A673 (cell line): ENCODE measurements at regions not wholly inside any gene's neighbourhood (a gene's known extent, or its start where the extent isn't known, plus 50 kb on each side); places are given as distances from the start of the nearest gene placed in this dataset.

Experiments
- BruUV-seq: library from RNA; stranded (reverse); fragments of 400-500 nt; replicated peaks from 2 replicates; lab custom pipeline; 2021; lab: Mats Ljungman, UMichigan
- CTCF ChIA-PET: fragments of 300-600 bp; sonication (Branson Sonifier 250); formaldehyde crosslinking; loops from one replicate; lab custom pipeline; 2022; ENCODE audit warnings: antibody characterized with exemption; lab: Charles Lee
- POLR2A ChIA-PET: fragments of 300-600 bp; sonication (Branson Sonifier 250); formaldehyde crosslinking; loops from one replicate; lab custom pipeline; 2022; ENCODE audit warnings: antibody characterized with exemption; ENCODE audit not compliant: low non-redundant PET; lab: Charles Lee
- DNase-seq: peaks from one replicate; pipeline ENCODE4 v3.0.0-alpha.2; 2015; ENCODE audit warnings: low spot score
- H3K27ac ChIP-seq: fragments of 200-600 bp; sonication (generic); 2 replicates; pipeline ENCODE4 v1.5.1; 2016; ENCODE audit warnings: mixed run types, low read depth, mild to moderate bottlenecking, mixed read lengths, antibody characterized with exemption, low read length; ENCODE audit not compliant: poor library complexity, severe bottlenecking
- H3K27me3 ChIP-seq: fragments of 200-600 bp; sonication (generic); replicated peaks from 2 replicates; pipeline ENCODE4 v1.6.1; 2017; ENCODE audit warnings: mixed run types, low read depth, mild to moderate bottlenecking, mixed read lengths, antibody characterized with exemption, low read length; ENCODE audit not compliant: insufficient read depth, poor library complexity
- H3K36me3 ChIP-seq: fragments of 200-600 bp; sonication (generic); 2 replicates; pipeline ENCODE4 v1.6.1; 2016; ENCODE audit warnings: mixed run types, mild to moderate bottlenecking, mixed read lengths, antibody characterized with exemption, low read length; ENCODE audit not compliant: insufficient read depth, poor library complexity, severe bottlenecking
- H3K4me1 ChIP-seq: fragments of 200-600 bp; sonication (generic); 2 replicates; pipeline ENCODE4 v1.6.1; 2017; ENCODE audit warnings: mixed run types, mild to moderate bottlenecking, mixed read lengths, antibody characterized with exemption, low read length; ENCODE audit not compliant: insufficient read depth, poor library complexity, severe bottlenecking
- H3K4me3 ChIP-seq: fragments of 200-600 bp; sonication (generic); 2 replicates; pipeline ENCODE4 v1.5.1; 2016; ENCODE audit warnings: low read depth, mixed run types, mild to moderate bottlenecking, mixed read lengths, low read length; ENCODE audit not compliant: poor library complexity, severe bottlenecking
- H3K9me3 ChIP-seq: fragments of 200-600 bp; sonication (generic); 2 replicates; pipeline ENCODE4 v1.6.1; 2016; ENCODE audit warnings: mixed run types, low read depth, mild to moderate bottlenecking, mixed read lengths, antibody characterized with exemption, low read length; ENCODE audit not compliant: poor library complexity, severe bottlenecking
- CTCF ChIP-seq: fragments of 300-800, 200-600 bp; sonication (generic); conservative IDR thresholded peaks from 2 replicates; pipeline ENCODE4 v1.5.1; 2017; ENCODE audit warnings: low read depth, mild to moderate bottlenecking, antibody characterized with exemption, low read length, moderate library complexity, mixed read lengths
- EZH2 ChIP-seq: fragments of 200-600 bp; sonication (generic); IDR thresholded peaks from 2 replicates; pipeline ENCODE4 v1.6.1; 2017; ENCODE audit warnings: borderline replicate concordance, low read depth, mild to moderate bottlenecking, mixed read lengths, antibody characterized with exemption, low read length; ENCODE audit not compliant: poor library complexity, severe bottlenecking
- intact Hi-C: fragments of 100-400 bp; cut with micrococcal nuclease; formaldehyde crosslinking; loops from one replicate; pipeline ENCODE4 v1.10.0; 2022; ENCODE audit not compliant: unreplicated experiment

- Histone ChIP-seq H3K27ac (no peak overlapping the region), H3K9me3 (no peaks in the 10 kb centered on the region), H3K27me3 (no peaks in the 10 kb centered on the region), H3K4me1 (no peaks in the 10 kb centered on the region), H3K4me3 (no peak overlapping the region), H3K36me3 (no peaks in the 10 kb centered on the region)
- DNase-seq: no peak
- ChIA-PET CTCF (no interaction called here), POLR2A (no interaction called here)
- BruUV-seq: no TSS peak
- intact Hi-C loops: no loop called here
- TF ChIP-seq CTCF (no peak), EZH2 (no peak)
Measured at GRCh38 chr1:30418939-30419720, 304.3 kb downstream of the MATN1 start.

GRCh38 chr1:30418061-30418938 is 305.1 kb downstream of the MATN1 start:
- POLR2A ChIA-PET: no interaction called here
- no peak for DNase-seq

GRCh38 chr1:30417701-30418046 is 305.7 kb downstream of the MATN1 start:
- Histone ChIP-seq H3K4me3 (no peak overlapping the region), H3K9me3 (no peaks in the 10 kb centered on the region), H3K27me3 (no peaks in the 10 kb centered on the region), H3K4me1 (no peaks in the 10 kb centered on the region), H3K27ac (no peak overlapping the region), H3K36me3 (no peaks in the 10 kb centered on the region)
- TF ChIP-seq CTCF (no peak), EZH2 (no peak)
- ChIA-PET CTCF (no interaction called here), POLR2A (no interaction called here)
- DNase-seq: no peak
- intact Hi-C loops: no loop called here
- BruUV-seq: no TSS peak

More at GRCh38 chr1:30418061-30418938, 305.1 kb downstream of the MATN1 start:
- BruUV-seq: no TSS peak
- no peak for TF ChIP-seq CTCF
- no peak for TF ChIP-seq EZH2
- CTCF ChIA-PET: no interaction called here
- intact Hi-C loops: no loop called here
- H3K4me3 ChIP-seq: no peak overlapping the region
- H3K27me3 ChIP-seq: no peaks in the 10 kb centered on the region
- no peaks in the 10 kb centered on the region for H3K9me3 ChIP-seq
- H3K27ac ChIP-seq: no peak overlapping the region
- H3K4me1 ChIP-seq: no peaks in the 10 kb centered on the region
- H3K36me3 ChIP-seq: no peaks in the 10 kb centered on the region
